ENCODE measurements at regions not wholly inside any gene's neighbourhood (a gene's known extent, or its start where the extent isn't known, plus 50 kb on each side); places are given as distances from the start of the nearest gene placed in this dataset.

DNA sequence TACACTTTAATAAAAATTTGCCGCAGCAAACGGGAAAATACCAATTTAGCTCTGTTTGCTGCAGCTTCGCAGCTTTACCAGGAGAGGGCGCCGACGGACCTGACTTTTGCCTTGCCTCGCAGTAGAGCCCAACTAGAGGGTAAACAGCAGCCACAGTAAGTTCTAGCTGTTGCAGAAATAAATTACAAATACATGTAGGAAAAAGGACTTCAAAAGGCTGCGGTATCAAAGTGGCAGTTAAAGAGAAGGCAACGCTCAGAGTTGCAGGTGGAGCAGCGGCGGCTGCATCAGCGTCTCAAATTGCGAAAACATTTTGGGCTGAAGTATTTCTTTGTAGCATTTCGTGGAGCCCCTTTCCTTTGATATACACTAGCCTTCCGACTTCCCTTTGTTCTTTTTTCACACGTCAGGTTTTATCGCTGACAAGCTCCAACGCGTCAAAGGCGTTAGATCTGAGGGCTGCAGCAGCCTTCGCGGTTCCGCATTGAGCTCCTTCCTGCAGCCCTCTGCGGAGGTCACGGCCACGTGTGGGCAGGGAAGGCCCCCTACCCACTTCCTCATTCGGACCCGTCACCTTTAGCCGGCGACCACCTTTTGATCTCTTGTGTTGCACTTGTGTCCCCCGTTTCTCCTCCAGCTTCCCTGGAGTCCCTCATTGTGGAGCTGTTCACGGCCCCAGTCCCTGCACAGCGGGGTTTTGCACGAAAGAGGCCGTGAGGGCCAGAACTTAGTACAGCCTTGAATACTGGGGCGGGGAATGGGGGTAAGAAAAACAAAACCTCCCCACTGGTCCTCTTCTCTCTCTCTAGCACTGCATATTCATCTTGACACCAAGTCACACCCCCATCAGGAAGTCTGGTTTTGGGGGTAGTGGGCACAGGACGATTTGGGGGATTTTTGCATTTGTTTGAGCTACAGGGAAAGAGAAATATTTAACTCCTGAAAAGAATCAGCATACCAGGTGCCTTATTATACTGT, 72.8 kb downstream of the S1PR1 start:
- H3K4me3 ChIP-seq (ENCODE audit: control insufficient read depth, low read depth, low read length) = no peak overlapping the region
- TF ChIP-seq, protein P1, sequence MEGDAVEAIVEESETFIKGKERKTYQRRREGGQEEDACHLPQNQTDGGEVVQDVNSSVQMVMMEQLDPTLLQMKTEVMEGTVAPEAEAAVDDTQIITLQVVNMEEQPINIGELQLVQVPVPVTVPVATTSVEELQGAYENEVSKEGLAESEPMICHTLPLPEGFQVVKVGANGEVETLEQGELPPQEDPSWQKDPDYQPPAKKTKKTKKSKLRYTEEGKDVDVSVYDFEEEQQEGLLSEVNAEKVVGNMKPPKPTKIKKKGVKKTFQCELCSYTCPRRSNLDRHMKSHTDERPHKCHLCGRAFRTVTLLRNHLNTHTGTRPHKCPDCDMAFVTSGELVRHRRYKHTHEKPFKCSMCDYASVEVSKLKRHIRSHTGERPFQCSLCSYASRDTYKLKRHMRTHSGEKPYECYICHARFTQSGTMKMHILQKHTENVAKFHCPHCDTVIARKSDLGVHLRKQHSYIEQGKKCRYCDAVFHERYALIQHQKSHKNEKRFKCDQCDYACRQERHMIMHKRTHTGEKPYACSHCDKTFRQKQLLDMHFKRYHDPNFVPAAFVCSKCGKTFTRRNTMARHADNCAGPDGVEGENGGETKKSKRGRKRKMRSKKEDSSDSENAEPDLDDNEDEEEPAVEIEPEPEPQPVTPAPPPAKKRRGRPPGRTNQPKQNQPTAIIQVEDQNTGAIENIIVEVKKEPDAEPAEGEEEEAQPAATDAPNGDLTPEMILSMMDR (conservative IDR thresholded peaks at IDR 0.05; ENCODE audit: control insufficient read depth, insufficient read depth, low read depth, low read length) = peak; percentile 93
- peak; percentile 53 for DNase-seq (ENCODE audit: low read depth)

DNA sequence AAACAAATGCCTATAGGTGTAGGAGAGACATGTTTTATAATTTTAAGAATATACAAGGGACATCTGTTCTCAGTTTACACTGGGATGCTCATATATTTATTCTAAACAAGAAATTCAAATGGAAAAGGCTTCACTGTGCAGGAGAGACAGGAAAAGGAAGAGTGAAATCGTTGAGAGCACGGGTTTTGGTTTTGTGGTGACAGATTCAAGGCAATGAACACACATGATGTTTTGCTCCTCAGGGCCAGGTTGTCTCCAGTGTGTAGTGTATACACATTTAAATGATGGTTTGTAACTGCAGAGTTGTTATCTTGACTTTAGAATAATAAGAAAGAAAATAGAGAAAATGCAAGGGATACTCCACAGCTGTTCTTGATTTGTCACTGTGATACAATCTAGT, 73.7 kb downstream of the S1PR1 start:
- TF ChIP-seq, protein P1 (conservative IDR thresholded peaks at IDR 0.05; ENCODE audit: control insufficient read depth, insufficient read depth, low read depth, low read length) = no peak
- no peak for DNase-seq (ENCODE audit: low read depth)
- no peak overlapping the region for H3K4me3 ChIP-seq (ENCODE audit: control insufficient read depth, low read depth, low read length)

DNA sequence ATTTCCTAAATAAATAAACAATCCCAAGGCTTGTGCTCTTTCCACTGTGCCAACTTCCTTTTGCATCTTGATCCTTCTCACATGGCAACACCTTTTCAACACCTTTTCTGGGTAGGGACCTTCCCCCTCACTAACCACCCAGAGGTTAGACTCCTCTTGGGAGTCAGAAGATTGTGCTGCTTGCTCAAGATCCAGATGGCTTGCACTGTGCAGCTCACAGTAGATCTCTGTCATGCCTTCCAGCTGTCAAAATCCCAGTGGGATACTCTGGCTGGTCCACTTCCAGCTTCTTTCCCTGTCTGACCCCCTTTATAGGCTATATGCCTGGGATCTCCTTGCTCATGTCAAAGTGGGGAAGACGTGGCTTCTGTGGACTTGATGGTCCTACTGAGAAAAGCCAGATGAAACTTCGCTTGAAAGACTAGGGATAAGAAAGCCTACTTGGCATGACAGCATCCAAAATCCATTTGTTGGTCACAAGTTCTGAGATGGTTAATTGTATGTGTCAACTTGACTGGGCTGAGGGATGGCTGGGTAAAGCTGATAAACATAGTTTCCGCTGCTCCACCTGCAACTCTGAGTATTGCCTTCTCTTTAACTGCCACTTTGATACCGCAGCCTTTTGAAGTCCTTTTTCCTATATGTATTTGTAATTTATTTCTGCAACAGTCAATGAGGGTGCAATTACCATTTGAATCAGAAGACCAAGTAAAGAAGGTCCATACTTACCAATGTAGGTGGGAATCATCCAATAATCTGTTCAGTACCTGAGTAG, 74.5 kb downstream of the S1PR1 start:
- TF ChIP-seq, protein P1 (conservative IDR thresholded peaks at IDR 0.05; ENCODE audit: control insufficient read depth, insufficient read depth, low read depth, low read length) = no peak
- no peak for DNase-seq (ENCODE audit: low read depth)
- no peak overlapping the region for H3K4me3 ChIP-seq (ENCODE audit: control insufficient read depth, low read depth, low read length)

DNA sequence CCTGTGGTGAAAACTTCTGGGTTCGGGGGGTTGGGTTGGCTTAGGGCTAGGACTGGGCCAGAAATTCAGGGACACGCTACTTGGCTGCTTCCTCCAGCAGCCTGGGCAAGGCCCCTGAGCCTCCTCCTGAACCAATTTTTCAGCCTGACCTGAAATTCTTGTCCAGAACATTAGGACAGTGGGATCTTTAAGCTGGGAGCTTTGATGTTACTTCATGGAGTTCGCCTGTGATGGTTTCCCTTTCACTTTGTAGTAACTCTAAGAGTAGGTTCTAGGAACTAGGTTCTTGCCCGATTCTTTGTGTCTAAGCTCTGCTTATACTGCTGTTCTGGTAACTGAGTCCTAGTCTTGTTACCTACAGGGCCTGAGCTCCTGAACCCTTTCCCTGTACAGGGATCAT, 75.3 kb downstream of the S1PR1 start:
- no peak for DNase-seq (ENCODE audit: low read depth)
- TF ChIP-seq, protein P1 (conservative IDR thresholded peaks at IDR 0.05; ENCODE audit: control insufficient read depth, insufficient read depth, low read depth, low read length) = no peak
- no peak overlapping the region for H3K4me3 ChIP-seq (ENCODE audit: control insufficient read depth, low read depth, low read length)

DNA sequence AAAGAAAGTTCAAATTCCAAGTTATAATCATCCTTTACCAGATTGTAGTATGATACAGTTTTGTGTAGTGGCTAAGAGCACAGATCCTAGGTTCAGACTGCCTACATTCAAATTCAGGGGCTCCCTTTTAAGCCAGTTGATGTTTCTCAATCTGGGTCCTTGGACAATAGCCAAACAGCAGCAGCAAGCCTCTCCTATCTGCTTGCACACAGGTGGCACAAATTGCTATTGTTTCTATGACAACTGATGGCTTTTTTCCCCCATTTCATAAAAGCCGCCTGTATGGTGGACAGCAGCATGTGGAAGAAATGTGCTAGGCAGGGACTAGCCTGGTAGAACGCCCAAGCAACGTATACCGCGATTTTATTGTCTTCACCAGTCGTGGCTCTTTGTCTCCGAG, 76.5 kb downstream of the S1PR1 start:
- TF ChIP-seq, protein P1 (conservative IDR thresholded peaks at IDR 0.05; ENCODE audit: control insufficient read depth, insufficient read depth, low read depth, low read length) = no peak
- no peak for DNase-seq (ENCODE audit: low read depth)

DNA sequence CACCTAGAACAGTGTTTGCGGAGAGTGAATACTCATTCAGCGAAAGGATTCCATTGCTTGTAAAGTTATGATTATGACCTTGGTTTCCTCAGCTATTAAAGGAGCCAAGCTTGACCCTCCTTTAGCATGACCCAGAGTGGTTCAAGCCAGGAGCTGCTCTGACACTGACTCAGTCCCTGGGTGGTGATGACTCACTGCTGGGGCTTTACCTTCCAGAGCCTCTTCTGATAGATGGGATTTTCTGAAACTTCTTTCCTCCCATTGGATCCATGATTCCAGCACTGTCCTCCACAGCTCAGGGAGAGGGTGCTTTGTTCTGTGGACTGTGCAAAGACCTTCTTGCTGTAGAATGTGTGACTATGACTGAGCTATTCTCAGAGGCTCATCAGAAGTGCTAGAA, 77.4 kb downstream of the S1PR1 start:
- DNase-seq (ENCODE audit: low read depth) = peak; percentile 76
- TF ChIP-seq, protein P1 (conservative IDR thresholded peaks at IDR 0.05; ENCODE audit: control insufficient read depth, insufficient read depth, low read depth, low read length) = no peak

More for the DNA sequence above, 76.5 kb downstream of the S1PR1 start:
- H3K4me3 ChIP-seq (ENCODE audit: control insufficient read depth, low read depth, low read length) = no peak overlapping the region

More for the DNA sequence above, 77.4 kb downstream of the S1PR1 start:
- H3K4me3 ChIP-seq (ENCODE audit: control insufficient read depth, low read depth, low read length) = no peak overlapping the region
